H1 (cell line): ENCODE measurements at regions not wholly inside any gene's neighbourhood (a gene's known extent, or its start where the extent isn't known, plus 50 kb on each side); places are given as distances from the start of the nearest gene placed in this dataset.

Source experiments
- CHD1 ChIP-seq: IDR thresholded peaks from 2 replicates; pipeline ENCODE4 v1.6.1; 2012; ENCODE audit warnings: low read depth, low read length, improper control_type of control experiment
- CREB1 ChIP-seq: IDR thresholded peaks from 2 replicates; pipeline ENCODE4 v1.6.1; 2012; ENCODE audit warnings: inconsistent platforms
- EZH2 ChIP-seq: fragments of 200-600 bp; sonication (generic); IDR thresholded peaks from 2 replicates; pipeline ENCODE4 v1.7.1; 2012; ENCODE audit warnings: low read depth, mild to moderate bottlenecking, moderate library complexity, low read length, inconsistent platforms; ENCODE audit not compliant: severe bottlenecking

DNA sequence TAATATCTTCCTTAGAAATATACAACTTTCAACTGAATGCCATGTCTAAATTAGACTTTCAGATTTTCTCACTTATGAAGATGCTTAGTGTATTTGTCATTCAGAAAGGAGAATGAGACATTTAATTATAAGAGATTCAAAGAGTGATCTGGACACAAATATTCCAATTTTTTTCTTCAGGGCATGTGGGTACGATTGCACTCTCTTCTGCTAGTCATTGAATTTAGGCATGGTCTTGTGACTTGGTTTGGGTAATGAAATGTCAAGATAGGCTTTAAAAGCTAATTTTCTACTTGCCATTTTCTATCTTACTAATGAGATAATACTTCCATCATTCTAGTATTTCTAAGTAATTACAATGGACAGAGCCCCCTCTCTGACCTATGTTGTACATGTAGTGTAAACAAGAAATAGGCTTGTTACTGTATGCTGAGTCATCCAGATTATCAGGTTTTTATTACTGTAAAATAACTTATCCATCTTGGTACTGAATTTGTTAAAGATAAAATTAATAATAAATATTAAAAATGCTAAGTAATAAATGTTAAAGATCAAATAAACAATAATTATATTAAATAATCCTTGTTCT is 770.8 kb upstream of the BCHE start (continued):
- TF ChIP-seq CHD1 (no peak), CREB1 (no peak), EZH2 (no peak)
